HEK293T (cell line): ENCODE measurements at regions not wholly inside any gene's neighbourhood (a gene's known extent, or its start where the extent isn't known, plus 50 kb on each side); places are given as distances from the start of the nearest gene placed in this dataset.
"Not testable (repeated sequence)": the region's sequence is repeated elsewhere in the genome, so short reads cannot be mapped to it uniquely, and the experiment has no call there.

Experiments
- CTCF ChIA-PET: fragments of 350-600 bp; formaldehyde crosslinking; extraction: SDS; loops from one replicate; lab custom pipeline; 2021; ENCODE audit warnings: antibody characterized with exemption, inconsistent platforms; lab: Yijun Ruan, JAX
- POLR2A ChIA-PET: fragments of 350-600 bp; formaldehyde crosslinking; extraction: SDS; loops from one replicate; lab custom pipeline; 2020; ENCODE audit warnings: antibody characterized with exemption, inconsistent platforms; lab: Yijun Ruan, JAX
- DNase-seq: peaks from one replicate; pipeline ENCODE4 v3.0.0; 2012; ENCODE audit warnings: mixed read lengths; ENCODE audit errors: extremely low spot score
- ARNT ChIP-seq: fragments of 450-650 bp; IDR thresholded peaks from 2 replicates; pipeline ENCODE4 v1.6.1; 2017; ENCODE audit warnings: mild to moderate bottlenecking
- BHLHE40 ChIP-seq: fragments of 450-650 bp; IDR thresholded peaks from 2 replicates; pipeline ENCODE4 v1.6.1; 2016; ENCODE audit warnings: mild to moderate bottlenecking, moderate library complexity, borderline replicate concordance
- CTBP1 ChIP-seq: fragments of 450-650 bp; IDR thresholded peaks from 2 replicates; pipeline ENCODE4 v1.6.1; 2016; ENCODE audit warnings: borderline replicate concordance
- ELF4 ChIP-seq: fragments of 450-650 bp; IDR thresholded peaks from 2 replicates; pipeline ENCODE4 v1.6.1; 2017; ENCODE audit warnings: antibody characterized with exemption
- FOXA1 ChIP-seq: fragments of 450-650 bp; IDR thresholded peaks from 2 replicates; pipeline ENCODE4 v1.6.1; 2016; ENCODE audit warnings: mild to moderate bottlenecking
- FOXK2 ChIP-seq: fragments of 450-650 bp; IDR thresholded peaks from 2 replicates; pipeline ENCODE4 v1.6.1; 2016; ENCODE audit warnings: mild to moderate bottlenecking
- FOXM1 ChIP-seq: fragments of 450-650 bp; IDR thresholded peaks from 2 replicates; pipeline ENCODE4 v1.6.1; 2017; ENCODE audit warnings: mild to moderate bottlenecking, borderline replicate concordance
- HDGF ChIP-seq: fragments of 450-650 bp; IDR thresholded peaks from 2 replicates; pipeline ENCODE4 v1.6.1; 2017; ENCODE audit warnings: antibody characterized with exemption, borderline replicate concordance
- L3MBTL2 ChIP-seq: fragments of 450-650 bp; conservative IDR thresholded peaks from 2 replicates; pipeline ENCODE4 v1.6.1; 2016; ENCODE audit warnings: mild to moderate bottlenecking
- LEF1 ChIP-seq: fragments of 450-650 bp; IDR thresholded peaks from 2 replicates; pipeline ENCODE4 v1.6.1; 2017; ENCODE audit warnings: mild to moderate bottlenecking, borderline replicate concordance
- NFRKB ChIP-seq: fragments of 450-650 bp; IDR thresholded peaks from 2 replicates; pipeline ENCODE4 v1.6.1; 2016; ENCODE audit warnings: mild to moderate bottlenecking, moderate library complexity
- SP1 ChIP-seq: fragments of 450-650 bp; IDR thresholded peaks from 2 replicates; pipeline ENCODE4 v1.6.1; 2017
- SUZ12 ChIP-seq: fragments of 450-650 bp; IDR thresholded peaks from 2 replicates; pipeline ENCODE4 v1.6.1; 2016; ENCODE audit warnings: mild to moderate bottlenecking
- TARDBP ChIP-seq: fragments of 450-650 bp; IDR thresholded peaks from 2 replicates; pipeline ENCODE4 v1.6.1; 2016
- ZNF384 ChIP-seq: fragments of 450-650 bp; IDR thresholded peaks from 2 replicates; pipeline ENCODE4 v1.6.1; 2016
- TF ChIP-seq, protein P1 (sequence below): fragments of 450-650 bp; IDR thresholded peaks from 2 replicates; pipeline ENCODE4 v1.6.1; 2016

DNA sequence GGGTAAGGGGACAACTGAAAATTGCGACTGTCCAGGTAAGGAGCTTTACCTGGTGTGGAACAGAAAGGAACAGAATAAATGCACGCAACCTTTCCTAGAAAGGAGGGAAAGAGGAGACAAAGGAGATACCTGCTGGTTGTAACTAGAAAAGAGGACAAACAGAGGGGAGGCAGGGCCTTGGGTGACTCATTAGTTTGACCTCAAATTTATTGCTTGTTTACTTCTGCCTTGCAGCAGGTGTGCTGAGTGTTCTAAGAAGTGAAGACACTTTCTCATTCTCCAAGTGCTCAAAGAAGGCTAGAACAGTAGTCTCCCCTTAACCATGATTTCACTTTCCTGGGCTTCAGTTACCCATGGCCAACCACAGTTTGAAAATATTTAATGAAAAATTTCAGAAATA is 123.1 kb upstream of the BOD1L1 start:
- POLR2A ChIA-PET: no interaction called here
- TF ChIP-seq LEF1 (no peak), ZNF384 (no peak), FOXA1 (no peak), BHLHE40 (no peak), ARNT (no peak), FOXK2 (no peak), SUZ12 (no peak), HDGF (no peak), ELF4 (no peak), NFRKB (no peak), FOXM1 (no peak), TARDBP (no peak), SP1 (no peak), CTBP1 (no peak), L3MBTL2 (no peak)
- TF ChIP-seq, protein P1, sequence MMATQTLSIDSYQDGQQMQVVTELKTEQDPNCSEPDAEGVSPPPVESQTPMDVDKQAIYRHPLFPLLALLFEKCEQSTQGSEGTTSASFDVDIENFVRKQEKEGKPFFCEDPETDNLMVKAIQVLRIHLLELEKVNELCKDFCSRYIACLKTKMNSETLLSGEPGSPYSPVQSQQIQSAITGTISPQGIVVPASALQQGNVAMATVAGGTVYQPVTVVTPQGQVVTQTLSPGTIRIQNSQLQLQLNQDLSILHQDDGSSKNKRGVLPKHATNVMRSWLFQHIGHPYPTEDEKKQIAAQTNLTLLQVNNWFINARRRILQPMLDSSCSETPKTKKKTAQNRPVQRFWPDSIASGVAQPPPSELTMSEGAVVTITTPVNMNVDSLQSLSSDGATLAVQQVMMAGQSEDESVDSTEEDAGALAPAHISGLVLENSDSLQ: no peak
- no peak for DNase-seq
- CTCF ChIA-PET: no interaction called here

DNA sequence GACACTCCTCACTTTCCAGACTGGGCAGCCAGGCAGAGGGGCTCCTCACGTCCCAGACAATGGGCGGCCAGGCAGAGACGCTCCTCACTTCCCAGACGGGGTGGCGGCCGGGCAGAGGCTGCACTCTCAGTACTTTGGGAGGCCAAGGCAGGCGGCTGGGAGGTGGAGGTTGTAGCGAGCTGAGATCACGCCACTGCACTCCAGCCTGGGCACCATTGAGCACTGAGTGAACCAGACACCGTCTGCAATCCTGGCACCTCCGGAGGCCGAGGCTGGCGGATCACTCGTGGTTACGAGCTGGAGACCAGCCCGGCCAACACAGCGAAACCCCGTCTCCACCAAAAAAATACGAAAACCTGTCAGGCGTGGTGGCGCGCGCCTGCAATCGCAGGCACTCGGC is 134.1 kb upstream of the BOD1L1 start:
- POLR2A ChIA-PET: not testable (repeated sequence)

DNA sequence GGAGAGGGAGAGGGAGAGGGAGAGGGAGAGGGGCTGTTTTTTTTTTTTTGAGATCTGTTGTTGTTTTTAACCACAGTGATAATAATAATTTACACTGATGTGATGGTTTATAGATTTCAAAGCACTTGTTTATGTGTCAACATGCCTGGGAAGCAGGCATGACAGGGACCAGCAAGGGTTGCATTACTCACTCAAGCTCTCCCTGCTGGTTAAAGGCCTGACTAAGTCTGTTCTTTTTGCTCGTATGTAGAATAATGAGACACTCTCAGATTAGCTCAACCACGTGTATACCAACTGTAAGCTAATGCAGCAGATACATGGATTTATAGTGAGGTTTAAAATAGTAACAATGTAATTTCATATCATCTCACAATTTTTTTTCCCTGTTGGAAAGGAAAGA is 134.6 kb upstream of the BOD1L1 start:
- DNase-seq: no peak
- POLR2A ChIA-PET: no interaction called here
- CTCF ChIA-PET: no interaction called here
- no peak for TF ChIP-seq L3MBTL2
- TF ChIP-seq, protein P1: no peak
- no peak for TF ChIP-seq CTBP1
- TF ChIP-seq ARNT: no peak
- no peak for TF ChIP-seq ELF4
- no peak for TF ChIP-seq FOXM1
- no peak for TF ChIP-seq LEF1
- TF ChIP-seq SUZ12: no peak
- TF ChIP-seq ZNF384: no peak
- TF ChIP-seq SP1: no peak
- TF ChIP-seq FOXK2: no peak
- TF ChIP-seq FOXA1: no peak
- TF ChIP-seq TARDBP: no peak
- no peak for TF ChIP-seq BHLHE40
- TF ChIP-seq HDGF: no peak
- TF ChIP-seq NFRKB: no peak

More for the DNA sequence above, 134.1 kb upstream of the BOD1L1 start:
- DNase-seq, CTCF ChIA-PET: not testable (repeated sequence)

DNA sequence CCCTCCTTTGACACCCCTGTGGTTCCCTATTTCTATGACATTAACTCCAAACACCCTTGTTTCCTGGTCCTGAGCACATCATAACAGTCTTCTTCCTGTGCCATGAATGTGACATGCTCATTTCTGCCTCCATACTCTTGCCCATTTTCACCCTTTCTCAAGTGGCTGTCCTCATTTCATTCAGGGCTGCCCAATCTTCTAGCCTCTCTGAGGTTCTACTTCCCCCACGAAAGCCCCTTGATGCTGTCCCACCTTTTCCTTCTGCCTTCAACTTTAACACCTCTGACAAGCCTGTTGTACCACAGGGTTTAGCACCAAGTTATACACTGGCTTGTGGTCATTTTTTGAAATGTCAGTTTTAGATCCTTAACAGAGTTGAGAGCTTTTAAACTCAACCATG is 136.2 kb upstream of the BOD1L1 start:
- POLR2A ChIA-PET: no interaction called here
- no peak for DNase-seq
- CTCF ChIA-PET: no interaction called here
- TF ChIP-seq SP1 (no peak), ELF4 (no peak), FOXK2 (no peak), NFRKB (no peak), ARNT (no peak), BHLHE40 (no peak), LEF1 (no peak), ZNF384 (no peak), FOXA1 (no peak), TARDBP (no peak), FOXM1 (no peak), CTBP1 (no peak), SUZ12 (no peak), L3MBTL2 (no peak), HDGF (no peak)
- TF ChIP-seq, protein P1: no peak

DNA sequence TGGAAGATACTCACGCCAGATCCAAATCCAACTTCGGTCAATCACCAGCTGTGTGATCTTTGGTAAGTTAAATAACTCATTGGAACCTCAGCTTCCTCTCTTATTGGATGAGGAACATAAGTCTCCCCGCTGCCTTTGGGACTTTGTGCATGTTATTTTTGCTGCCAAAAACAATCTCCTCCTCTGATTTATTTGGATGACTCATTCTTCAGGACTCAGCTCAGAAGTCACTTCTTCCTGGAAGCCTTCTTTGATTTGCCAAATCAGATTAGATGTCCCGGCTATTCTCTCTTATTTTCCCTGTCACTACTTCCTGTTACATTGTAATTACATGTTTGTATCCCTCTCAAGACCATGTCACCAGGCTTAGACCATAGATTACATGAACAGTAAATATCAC is 138.0 kb upstream of the BOD1L1 start:
- CTCF ChIA-PET: no interaction called here
- POLR2A ChIA-PET: no interaction called here
- TF ChIP-seq FOXK2: no peak
- no peak for TF ChIP-seq HDGF
- TF ChIP-seq NFRKB: no peak
- no peak for TF ChIP-seq LEF1
- TF ChIP-seq, protein P1: no peak
- TF ChIP-seq FOXA1: no peak
- TF ChIP-seq TARDBP: no peak

DNA sequence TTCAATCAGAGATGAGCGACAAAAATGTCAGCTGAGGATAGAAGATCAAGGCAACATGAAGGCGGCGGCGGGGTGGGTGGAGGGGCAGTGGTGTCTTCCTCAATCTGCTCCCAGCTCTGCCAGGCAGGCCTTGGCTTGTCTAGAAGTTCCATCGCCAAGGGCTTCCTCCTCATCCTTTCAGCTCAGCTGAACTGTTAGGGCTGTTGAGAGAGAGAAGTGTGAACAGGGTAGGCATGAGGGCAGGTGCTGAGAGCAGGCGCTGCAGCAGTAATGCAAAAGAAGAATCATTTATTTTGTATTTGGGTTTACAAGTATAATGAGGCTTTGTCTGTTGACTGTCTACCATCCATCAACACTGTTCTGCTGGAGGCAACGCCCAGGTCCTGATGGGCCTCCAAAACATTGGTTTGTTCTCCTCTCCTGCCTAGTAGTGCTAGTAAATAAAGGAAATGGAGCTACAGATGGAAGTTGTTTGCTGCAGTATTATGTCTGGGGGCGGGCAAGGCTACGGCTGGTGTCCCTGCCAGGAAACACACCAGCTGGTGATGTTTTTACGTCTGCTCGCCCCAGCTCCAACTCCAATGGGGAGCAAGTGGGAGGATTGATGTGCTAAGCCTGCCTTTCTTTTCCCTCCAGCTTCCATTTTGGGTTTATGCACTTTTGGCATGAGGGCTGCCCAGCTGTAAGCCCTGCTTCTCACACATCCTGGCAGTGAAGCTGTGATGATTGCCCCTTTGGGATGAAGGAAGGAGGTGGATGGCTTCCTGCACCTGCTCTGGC is 139.4 kb upstream of the BOD1L1 start:
- CTCF ChIA-PET: no interaction called here
- POLR2A ChIA-PET: no interaction called here
- no peak for DNase-seq
- no peak for TF ChIP-seq NFRKB
- TF ChIP-seq CTBP1: no peak
- TF ChIP-seq BHLHE40: no peak
- TF ChIP-seq ELF4: no peak
- TF ChIP-seq TARDBP: no peak
- TF ChIP-seq LEF1: no peak
- TF ChIP-seq FOXK2: no peak
- TF ChIP-seq, protein P1: no peak
- no peak for TF ChIP-seq ZNF384
- TF ChIP-seq SUZ12: no peak
- TF ChIP-seq FOXA1: no peak
- TF ChIP-seq ARNT: no peak
- no peak for TF ChIP-seq FOXM1
- no peak for TF ChIP-seq HDGF
- no peak for TF ChIP-seq SP1
- no peak for TF ChIP-seq L3MBTL2

More for the DNA sequence above, 138.0 kb upstream of the BOD1L1 start:
- no peak for DNase-seq
